Liver (tissue), 8 donors: ENCODE measurements at regions not wholly inside any gene's neighbourhood (a gene's known extent, or its start where the extent isn't known, plus 50 kb on each side); places are given as distances from the start of the nearest gene placed in this dataset.

Source experiments
- DNase-seq: peaks from one replicate; pipeline ENCODE4 v3.0.0-alpha.2; 2017; ENCODE audit warnings: low spot score
- H3K27ac ChIP-seq, 2 donors: one replicate each; pipeline ENCODE4 v1.7.0; 2013; ENCODE audit warnings: inconsistent platforms in 2 of 2, low read length in 2 of 2, control low read depth in 1 of 2, low read depth in 1 of 2, mild to moderate bottlenecking in 1 of 2
- H3K27me3 ChIP-seq, 4 donors: one replicate each; pipeline versions ENCODE4 v1.6.1 to v1.7.0; 2013; ENCODE audit warnings: low read length in 3 of 4, inconsistent platforms in 1 of 4, mild to moderate bottlenecking in 1 of 4, moderate library complexity in 1 of 4; ENCODE audit not compliant: control insufficient read depth in 4 of 4, insufficient read depth in 4 of 4
- H3K36me3 ChIP-seq, 4 donors: one replicate each; pipeline versions ENCODE4 v1.6.1 to v1.7.0; 2013; ENCODE audit warnings: low read length in 3 of 4, mild to moderate bottlenecking in 3 of 4, low read depth in 1 of 4, moderate library complexity in 1 of 4; ENCODE audit not compliant: control insufficient read depth in 4 of 4, insufficient read depth in 3 of 4
- H3K4me1 ChIP-seq, 4 donors: one replicate each; pipeline versions ENCODE4 v1.6.1 to v1.7.0; 2013; ENCODE audit warnings: low read length in 3 of 4, mild to moderate bottlenecking in 3 of 4, moderate library complexity in 1 of 4; ENCODE audit not compliant: control insufficient read depth in 4 of 4, insufficient read depth in 4 of 4
- H3K4me3 ChIP-seq, 3 donors: one replicate each; pipeline versions ENCODE4 v1.6.1 to v1.7.0; 2013; ENCODE audit warnings: low read length in 3 of 3, control low read depth in 1 of 3, low read depth in 1 of 3, mild to moderate bottlenecking in 1 of 3
- H3K9ac ChIP-seq, 2 donors: one replicate each; pipeline ENCODE4 v1.7.0; 2013; ENCODE audit warnings: low read length in 2 of 2, mild to moderate bottlenecking in 2 of 2, moderate library complexity in 2 of 2, control low read depth in 1 of 2, low read depth in 1 of 2
- H3K9me3 ChIP-seq, 4 donors: one replicate each; pipeline versions ENCODE4 v1.6.1 to v1.7.0; 2013; ENCODE audit warnings: low read length in 3 of 4; ENCODE audit not compliant: control insufficient read depth in 4 of 4
- CTCF ChIP-seq: fragments of 150-350 bp; IDR thresholded peaks from 2 replicates; pipeline ENCODE4 v1.5.1; 2017; ENCODE audit warnings: improper control_type of control experiment, low read depth, low read length; ENCODE audit not compliant: missing input control
- EGR1 ChIP-seq, 2 donors: IDR thresholded peaks; 2 replicates each; pipeline ENCODE4 v1.6.1; 2016 to 2018; ENCODE audit warnings: antibody characterized with exemption in 2 of 2, low read depth in 2 of 2
- FOXA1 ChIP-seq: IDR thresholded peaks from 2 replicates; pipeline ENCODE4 v1.6.1; 2016; ENCODE audit warnings: antibody characterized with exemption
- FOXA2 ChIP-seq: IDR thresholded peaks from 2 replicates; pipeline ENCODE4 v1.6.1; 2016; ENCODE audit warnings: antibody characterized with exemption
- GABPA ChIP-seq, 2 donors: IDR thresholded peaks in 1 of 2; conservative IDR thresholded peaks in 1 of 2; 2 replicates each; pipeline ENCODE4 v1.6.1; 2016; ENCODE audit warnings: antibody characterized with exemption in 2 of 2, mild to moderate bottlenecking in 1 of 2, moderate library complexity in 1 of 2
- HNF4A ChIP-seq, 2 donors: conservative IDR thresholded peaks; 2 replicates each; pipeline ENCODE4 v1.6.1; 2016; ENCODE audit warnings: antibody characterized with exemption in 2 of 2, mild to moderate bottlenecking in 2 of 2
- HNF4G ChIP-seq: IDR thresholded peaks from 2 replicates; pipeline ENCODE4 v1.6.1; 2016; ENCODE audit warnings: antibody characterized with exemption
- JUND ChIP-seq, 2 donors: IDR thresholded peaks; 2 replicates each; pipeline ENCODE4 v1.6.1; 2016; ENCODE audit warnings: antibody characterized with exemption in 2 of 2
- MAX ChIP-seq: IDR thresholded peaks from 2 replicates; pipeline ENCODE4 v1.6.1; 2016; ENCODE audit warnings: antibody characterized with exemption
- NR2F2 ChIP-seq: IDR thresholded peaks from 2 replicates; pipeline ENCODE4 v1.6.1; 2016; ENCODE audit warnings: antibody characterized with exemption
- RAD21 ChIP-seq, 2 donors: IDR thresholded peaks; 2 replicates each; pipeline ENCODE4 v1.6.1; 2016; ENCODE audit warnings: antibody characterized with exemption in 2 of 2, mild to moderate bottlenecking in 2 of 2
- REST ChIP-seq: IDR thresholded peaks from 2 replicates; pipeline ENCODE4 v1.6.1; 2016; ENCODE audit warnings: antibody characterized with exemption, mild to moderate bottlenecking
- RXRA ChIP-seq, 2 donors: IDR thresholded peaks; 2 replicates each; pipeline ENCODE4 v1.6.1; 2017 to 2018; ENCODE audit warnings: antibody characterized with exemption in 2 of 2, mild to moderate bottlenecking in 1 of 2
- SP1 ChIP-seq: IDR thresholded peaks from 2 replicates; pipeline ENCODE4 v1.6.1; 2018; ENCODE audit warnings: antibody characterized with exemption, mild to moderate bottlenecking
- TAF1 ChIP-seq: conservative IDR thresholded peaks from 2 replicates; pipeline ENCODE4 v1.6.1; 2016; ENCODE audit warnings: antibody characterized with exemption, mild to moderate bottlenecking
- YY1 ChIP-seq: IDR thresholded peaks from 2 replicates; pipeline ENCODE4 v1.6.1; 2016; ENCODE audit warnings: antibody characterized with exemption, mild to moderate bottlenecking
- ZBTB33 ChIP-seq: IDR thresholded peaks from 2 replicates; pipeline ENCODE4 v1.6.1; 2016; ENCODE audit warnings: antibody characterized with exemption
- WGBS: extraction: QIAGEN DNeasy Blood & Tissue Kit; methylation state at CpG from one replicate; pipeline ENCODE4 v1.1.7; 2013; 5-methylcytosine and 5-hydroxymethylcytosine counted together
- TF ChIP-seq, protein P1 (sequence below): IDR thresholded peaks from 2 replicates; pipeline ENCODE4 v1.6.1; 2016; ENCODE audit warnings: antibody characterized with exemption
- donor health status: healthy.
- donor health status: healthy.
- donor health status: healthy.
- donor health status: healthy.
- donor health status: healthy.

DNA sequence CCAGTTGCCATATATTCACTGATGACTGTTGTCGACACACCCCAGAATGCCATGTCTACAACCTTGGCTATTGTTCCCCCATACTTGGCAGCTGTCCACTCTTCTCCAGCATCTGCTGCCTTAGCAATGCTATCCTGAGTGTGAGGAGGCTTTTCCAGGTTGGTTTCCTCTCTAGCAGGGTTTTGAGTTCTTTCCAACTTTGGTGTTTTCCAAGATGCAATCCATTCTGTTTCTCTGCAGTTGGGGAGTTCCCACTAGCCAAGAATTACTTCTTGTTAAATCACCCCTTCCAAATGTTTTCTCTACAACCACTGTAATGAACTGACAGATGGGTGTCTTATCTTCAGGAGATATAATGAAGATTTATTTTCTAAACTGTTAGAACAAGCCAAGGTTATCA is 617.4 kb downstream of the CCSER2 start:
- 86% methylated on average over 1 of the region's 1 CpG for WGBS
- no peak for DNase-seq
- TF ChIP-seq, protein P1, sequence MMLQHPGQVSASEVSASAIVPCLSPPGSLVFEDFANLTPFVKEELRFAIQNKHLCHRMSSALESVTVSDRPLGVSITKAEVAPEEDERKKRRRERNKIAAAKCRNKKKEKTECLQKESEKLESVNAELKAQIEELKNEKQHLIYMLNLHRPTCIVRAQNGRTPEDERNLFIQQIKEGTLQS, result no peak
- TF ChIP-seq YY1 (no peak), EGR1 (IDR thresholded peaks at IDR 0.05; ENCODE audit: low read depth in 2 of 2) (no peak), FOXA2 (no peak), JUND (IDR thresholded peaks at IDR 0.05) (no peak), HNF4A (conservative IDR thresholded peaks at IDR 0.05) (no peak), MAX (no peak), NR2F2 (no peak), HNF4G (no peak)

GRCh38 chr10:84946904-84947303 is 618.5 kb downstream of the CCSER2 start:
- H3K36me3 ChIP-seq, result no peaks in the 10 kb centered on the region
- no peak overlapping the region for H3K4me3 ChIP-seq
- no peaks in the 10 kb centered on the region for H3K9me3 ChIP-seq
- no peak for DNase-seq
- TF ChIP-seq RAD21 (IDR thresholded peaks at IDR 0.05) (no peak), MAX (no peak), HNF4A (conservative IDR thresholded peaks at IDR 0.05) (no peak), YY1 (no peak), SP1 (no peak), JUND (IDR thresholded peaks at IDR 0.05) (no peak)
- TF ChIP-seq, protein P1, result no peak
- 70% methylated on average over 3 of the region's 3 CpGs for WGBS
- H3K9ac ChIP-seq, result no peak overlapping the region
- H3K27me3 ChIP-seq, result no peaks in the 10 kb centered on the region
- no peak overlapping the region for H3K27ac ChIP-seq
- H3K4me1 ChIP-seq, result no peaks in the 10 kb centered on the region

More for the DNA sequence above, 617.4 kb downstream of the CCSER2 start:
- H3K4me3 ChIP-seq, result no peak overlapping the region
- no peaks in the 10 kb centered on the region for H3K36me3 ChIP-seq
- H3K4me1 ChIP-seq, result no peaks in the 10 kb centered on the region
- no peaks in the 10 kb centered on the region for H3K27me3 ChIP-seq
- no peak overlapping the region for H3K9ac ChIP-seq
- H3K27ac ChIP-seq, result no peak overlapping the region
- H3K9me3 ChIP-seq, result no peaks in the 10 kb centered on the region

- no peak overlapping the region for H3K4me3 ChIP-seq
- no peak for DNase-seq
- H3K9ac ChIP-seq, result no peak overlapping the region
- no peaks in the 10 kb centered on the region for H3K9me3 ChIP-seq
- no peaks in the 10 kb centered on the region for H3K36me3 ChIP-seq
- 46% methylated on average over 2 of the region's 2 CpGs for WGBS
- TF ChIP-seq ZBTB33, result no peak
- TF ChIP-seq SP1, result no peak
- TF ChIP-seq, protein P1, result no peak
- TF ChIP-seq GABPA (IDR thresholded peaks at IDR 0.05 in 1 of 2, conservative IDR thresholded peaks at IDR 0.05 in 1 of 2), result no peak
- no peak for TF ChIP-seq HNF4A (conservative IDR thresholded peaks at IDR 0.05)
- no peak for TF ChIP-seq RXRA (IDR thresholded peaks at IDR 0.05)
- TF ChIP-seq REST, result no peak
- TF ChIP-seq MAX, result no peak
- TF ChIP-seq FOXA2, result no peak
- TF ChIP-seq YY1, result no peak
- TF ChIP-seq NR2F2, result no peak
- no peak for TF ChIP-seq FOXA1
- no peak for TF ChIP-seq EGR1 (IDR thresholded peaks at IDR 0.05; ENCODE audit: low read depth in 2 of 2)
- no peak for TF ChIP-seq JUND (IDR thresholded peaks at IDR 0.05)
- TF ChIP-seq CTCF, result no peak
- TF ChIP-seq HNF4G, result no peak
- no peak for TF ChIP-seq TAF1
- TF ChIP-seq RAD21 (IDR thresholded peaks at IDR 0.05), result no peak
- no peaks in the 10 kb centered on the region for H3K27me3 ChIP-seq
- H3K27ac ChIP-seq, result no peak overlapping the region
- H3K4me1 ChIP-seq, result no peaks in the 10 kb centered on the region
These were observed 620.3 kb downstream of the CCSER2 start for GRCh38 chr10:84948644-84949043.
